ENCODE measurements at regions not wholly inside any gene's neighbourhood (a gene's known extent, or its start where the extent isn't known, plus 50 kb on each side); places are given as distances from the start of the nearest gene placed in this dataset.

GRCh38 chrX:155745792-155746191 lies 133.0 kb upstream of the TMLHE start:
- no peak for TF ChIP-seq CTCF (IDR thresholded peaks at IDR 0.05; ENCODE audit: borderline replicate concordance, extremely low read depth, low read length, poor library complexity, severe bottlenecking)
- no peak for TF ChIP-seq EZH2 (IDR thresholded peaks at IDR 0.05; ENCODE audit: borderline replicate concordance, low read depth, low read length, severe bottlenecking)
